Fibroblast of pulmonary artery (primary cell): ENCODE measurements at regions not wholly inside any gene's neighbourhood (a gene's known extent, or its start where the extent isn't known, plus 50 kb on each side); places are given as distances from the start of the nearest gene placed in this dataset.

ENCODE experiments used
- DNase-seq: peaks from one replicate; pipeline ENCODE4 v3.0.0-alpha.2; 2010; ENCODE audit warnings: low read depth
- H3K4me3 ChIP-seq: replicated peaks from 2 replicates; pipeline ENCODE4 v1.5.1; 2011; ENCODE audit warnings: low read depth, mild to moderate bottlenecking, control low read depth, low read length, moderate library complexity
- TF ChIP-seq, protein P1 (sequence below): IDR thresholded peaks from 2 replicates; pipeline ENCODE4 v1.5.1; 2011; ENCODE audit warnings: mild to moderate bottlenecking, control low read depth, low read length, inconsistent platforms; ENCODE audit errors: missing control alignments

DNA sequence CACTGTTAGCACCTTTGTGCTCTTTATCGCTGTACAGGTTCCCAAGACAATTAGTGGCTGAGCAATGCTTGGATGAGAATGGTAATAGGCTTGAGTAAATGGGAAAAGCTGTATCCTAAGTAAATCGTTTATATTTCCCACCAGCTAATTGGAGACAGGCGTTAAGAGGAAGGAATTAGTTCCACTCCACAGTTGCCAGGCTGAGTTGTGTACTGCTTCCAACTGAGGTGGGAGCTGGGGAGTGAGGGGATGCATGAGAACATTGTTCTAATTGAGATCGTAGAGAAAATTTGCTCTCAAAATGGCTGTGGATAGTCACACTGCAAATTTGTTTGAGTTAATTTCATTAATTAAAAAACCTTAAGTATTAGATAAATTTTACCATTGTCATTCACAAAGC lies 285.0 kb upstream of the ADAMTSL1 start:
- TF ChIP-seq, protein P1, sequence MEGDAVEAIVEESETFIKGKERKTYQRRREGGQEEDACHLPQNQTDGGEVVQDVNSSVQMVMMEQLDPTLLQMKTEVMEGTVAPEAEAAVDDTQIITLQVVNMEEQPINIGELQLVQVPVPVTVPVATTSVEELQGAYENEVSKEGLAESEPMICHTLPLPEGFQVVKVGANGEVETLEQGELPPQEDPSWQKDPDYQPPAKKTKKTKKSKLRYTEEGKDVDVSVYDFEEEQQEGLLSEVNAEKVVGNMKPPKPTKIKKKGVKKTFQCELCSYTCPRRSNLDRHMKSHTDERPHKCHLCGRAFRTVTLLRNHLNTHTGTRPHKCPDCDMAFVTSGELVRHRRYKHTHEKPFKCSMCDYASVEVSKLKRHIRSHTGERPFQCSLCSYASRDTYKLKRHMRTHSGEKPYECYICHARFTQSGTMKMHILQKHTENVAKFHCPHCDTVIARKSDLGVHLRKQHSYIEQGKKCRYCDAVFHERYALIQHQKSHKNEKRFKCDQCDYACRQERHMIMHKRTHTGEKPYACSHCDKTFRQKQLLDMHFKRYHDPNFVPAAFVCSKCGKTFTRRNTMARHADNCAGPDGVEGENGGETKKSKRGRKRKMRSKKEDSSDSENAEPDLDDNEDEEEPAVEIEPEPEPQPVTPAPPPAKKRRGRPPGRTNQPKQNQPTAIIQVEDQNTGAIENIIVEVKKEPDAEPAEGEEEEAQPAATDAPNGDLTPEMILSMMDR: no peak
- no peak for DNase-seq
- no peak overlapping the region for H3K4me3 ChIP-seq

DNA sequence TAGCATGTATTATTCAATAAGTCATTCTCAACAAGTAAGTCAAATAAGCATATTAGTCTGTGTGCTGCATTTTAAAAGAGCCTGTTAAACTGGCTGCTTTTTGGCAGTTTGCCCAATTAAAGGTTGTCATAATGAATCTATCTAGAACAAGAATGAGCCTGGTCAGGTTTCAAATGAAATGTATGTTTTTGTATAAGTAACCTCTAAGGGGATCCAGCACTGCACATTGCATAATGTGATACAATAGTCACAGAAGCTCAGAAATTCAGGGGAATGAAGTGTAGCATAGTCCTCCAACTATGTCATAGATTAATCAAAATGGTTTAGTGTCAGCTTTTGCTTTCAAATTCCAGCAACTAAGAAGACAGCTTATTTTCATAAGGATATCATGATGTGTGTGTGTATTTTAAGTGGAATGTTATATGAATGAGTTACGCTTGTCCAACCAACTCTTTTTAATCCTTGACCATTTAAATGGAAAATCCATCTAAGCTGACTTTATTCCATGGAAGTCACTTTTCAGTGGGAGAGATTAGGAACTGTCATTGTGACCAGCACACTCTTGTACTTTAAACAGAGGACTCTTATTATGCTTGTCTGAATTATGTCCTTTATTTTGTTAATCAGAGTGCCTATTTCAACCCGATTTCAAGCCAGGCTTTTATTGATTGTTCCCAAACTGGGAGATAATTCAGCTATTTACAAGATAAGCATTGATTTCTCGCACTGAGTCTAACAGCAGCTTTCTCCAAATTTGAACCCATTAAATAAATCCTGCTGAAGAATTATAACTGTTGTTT lies 283.9 kb upstream of the ADAMTSL1 start:
- DNase-seq: no peak
- no peak overlapping the region for H3K4me3 ChIP-seq
- TF ChIP-seq, protein P1: no peak

DNA sequence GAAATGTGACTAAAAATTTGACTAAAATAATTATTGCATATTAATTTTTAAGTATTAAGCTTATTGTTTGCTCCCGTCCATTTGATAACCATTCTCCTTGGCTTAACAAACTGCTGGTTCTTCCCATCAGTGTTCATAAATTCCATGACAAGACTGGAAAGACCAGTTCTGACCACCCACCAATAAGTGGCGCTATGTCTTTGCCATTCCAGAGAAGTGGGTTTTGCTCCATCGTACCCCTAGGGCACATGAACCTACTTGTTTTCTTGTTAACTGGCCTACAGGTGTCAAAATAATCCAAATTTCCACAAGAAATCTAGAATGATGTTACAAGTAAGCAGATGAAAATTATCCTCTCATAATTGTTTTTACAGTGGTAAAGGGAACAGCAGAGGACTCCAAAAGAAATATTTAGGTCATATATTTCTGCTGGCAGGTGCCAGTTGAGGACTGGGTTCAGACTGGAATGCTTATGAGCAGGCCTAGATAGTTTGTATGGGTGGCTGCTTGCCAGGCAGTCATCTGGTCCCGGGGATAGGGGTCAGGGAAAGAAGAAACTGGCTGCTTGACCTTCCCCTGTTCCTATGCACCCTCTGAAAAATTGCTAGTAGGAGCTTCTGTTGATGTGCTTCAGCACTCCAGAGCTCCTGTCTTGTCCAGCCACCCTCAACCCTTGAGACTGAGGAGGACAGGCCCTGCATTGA lies 283.1 kb upstream of the ADAMTSL1 start:
- DNase-seq: no peak
- TF ChIP-seq, protein P1: no peak
- H3K4me3 ChIP-seq: no peak overlapping the region

DNA sequence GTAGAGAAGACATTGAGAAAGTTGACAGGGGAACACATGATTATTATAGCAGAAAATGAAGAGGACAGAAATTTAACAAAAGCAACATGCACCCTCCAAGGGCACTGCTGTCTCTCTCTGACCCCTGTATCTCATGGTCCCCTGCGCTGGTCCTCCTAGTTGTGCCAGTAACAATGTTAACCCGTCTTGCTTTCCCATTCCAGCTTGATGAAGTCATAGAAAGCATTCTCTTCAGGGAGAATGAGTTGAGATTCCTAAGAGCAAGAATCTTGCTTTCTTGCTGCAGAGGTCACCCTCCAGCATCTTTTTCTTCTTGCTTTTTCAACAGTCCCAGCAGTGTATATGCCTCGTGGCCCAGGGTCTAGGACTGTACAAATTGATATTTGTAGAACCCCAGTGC lies 279.6 kb upstream of the ADAMTSL1 start:
- DNase-seq: no peak
- TF ChIP-seq, protein P1: no peak
- H3K4me3 ChIP-seq: no peak overlapping the region

DNA sequence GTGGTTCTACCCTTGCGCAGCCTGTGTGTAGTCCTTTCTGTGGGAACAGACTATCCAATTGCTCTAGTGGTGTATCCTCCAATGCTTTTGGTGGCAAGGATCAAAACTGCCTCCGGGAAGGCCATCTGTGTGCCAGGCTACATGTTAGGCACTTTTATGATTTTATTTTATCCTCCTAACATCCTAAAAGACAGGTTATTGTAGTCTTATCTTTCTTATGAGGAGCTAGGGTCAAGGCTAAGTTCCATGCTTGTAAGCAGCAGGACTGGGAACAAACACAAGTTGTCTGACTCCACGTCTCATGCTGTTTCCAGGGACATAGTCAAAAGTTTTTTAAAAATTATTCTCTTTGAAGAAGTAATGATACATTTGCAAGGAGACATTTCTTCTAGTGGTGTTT lies 278.7 kb upstream of the ADAMTSL1 start:
- TF ChIP-seq, protein P1: no peak
- DNase-seq: no peak
- H3K4me3 ChIP-seq: no peak overlapping the region

DNA sequence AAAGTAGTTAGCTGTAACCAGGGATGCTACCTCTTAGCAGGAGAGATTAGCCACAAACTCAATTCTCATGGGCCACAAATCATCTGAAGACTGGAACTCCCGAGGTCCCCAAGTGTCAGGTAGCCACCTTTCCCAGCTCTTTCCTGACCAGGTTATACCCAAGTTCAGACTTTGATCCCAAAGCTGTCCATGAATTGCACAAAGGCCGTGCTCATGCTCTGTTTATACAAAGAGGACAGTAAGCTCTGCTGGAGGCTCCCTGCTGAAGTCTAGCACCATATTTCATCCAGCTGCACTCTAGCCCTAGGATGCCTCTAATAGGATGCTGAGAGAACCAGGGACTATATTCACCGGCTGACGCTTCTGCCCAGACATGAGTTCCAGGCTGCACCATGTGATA lies 271.0 kb upstream of the ADAMTSL1 start:
- TF ChIP-seq, protein P1: no peak
- no peak overlapping the region for H3K4me3 ChIP-seq
- no peak for DNase-seq
